K562 (cell line): ENCODE measurements at regions not wholly inside any gene's neighbourhood (a gene's known extent, or its start where the extent isn't known, plus 50 kb on each side); places are given as distances from the start of the nearest gene placed in this dataset.
"Not testable (repeated sequence)": the region's sequence is repeated elsewhere in the genome, so short reads cannot be mapped to it uniquely, and the experiment has no call there.

Experiments used
- ATAC-seq: fragments of 200-7000 bp; cut with Tn5 transposase; 3 replicates; pipeline ENCODE4 v1.9.1; 2020; ENCODE audit warnings: moderate library complexity
- BruUV-seq: library from RNA; stranded (reverse); fragments of 400-500 nt; replicated peaks from 2 replicates; lab custom pipeline; 2021; lab: Mats Ljungman, UMichigan
- CTCF ChIA-PET: fragments of 300-600 bp; formaldehyde crosslinking; extraction: SDS; loops from one replicate; lab custom pipeline; 2021; ENCODE audit warnings: low intra/inter-chr PET ratio; lab: Yijun Ruan, JAX
- POLR2A ChIA-PET: fragments of 300-600, 350-650 bp; sonication (Branson Sonifier 250); formaldehyde crosslinking; extraction: SDS; loops from one replicate; lab custom pipeline; 2021; ENCODE audit warnings: antibody characterized with exemption, inconsistent platforms; lab: Yijun Ruan, JAX
- DNase-seq, 4 experiments: peaks; one replicate each; pipeline versions ENCODE4 v3.0.0 to v3.0.0-alpha.2; 2011 to 2018; ENCODE audit warnings: low spot score in 3 of 4, mixed read lengths in 3 of 4; ENCODE audit errors: extremely low read depth in 1 of 4
- FAIRE-seq: peaks from 2 replicates; lab custom pipeline; 2011; peaks lifted over from hg19 to GRCh38; lab: Jason Lieb, UNC
- H2AFZ ChIP-seq: 2 replicates; pipeline ENCODE4 v1.6.0; 2011; ENCODE audit warnings: low read depth, low read length, control low read depth, inconsistent platforms
- H3K27ac ChIP-seq: fragments of 200-600 bp; 3 replicates; pipeline ENCODE4 v1.8.0; 2011; ENCODE audit warnings: low read depth, mild to moderate bottlenecking, control low read depth, inconsistent platforms, low read length, moderate library complexity, mixed read lengths; ENCODE audit errors: extremely low read depth
- H3K27me3 ChIP-seq, 2 experiments: fragments of 300-600 bp in 1 of 2; 2 replicates in 1 of 2; 3 replicates in 1 of 2; pipeline versions ENCODE4 v1.6.0 to v1.8.0; 2011; ENCODE audit warnings: inconsistent platforms in 2 of 2, low read length in 2 of 2, mild to moderate bottlenecking in 1 of 2, mixed read lengths in 1 of 2, moderate library complexity in 1 of 2; ENCODE audit not compliant: control insufficient read depth in 2 of 2, insufficient read depth in 2 of 2
- H3K36me3 ChIP-seq: fragments of 300-600 bp; 3 replicates; pipeline ENCODE4 v1.8.0; 2011; ENCODE audit warnings: mild to moderate bottlenecking, low read length, inconsistent platforms; ENCODE audit not compliant: control insufficient read depth, insufficient read depth
- H3K4me1 ChIP-seq, 2 experiments: fragments of 200-600 bp in 1 of 2; replicated peaks in 1 of 2; 2 replicates in 1 of 2; 3 replicates in 1 of 2; pipeline versions ENCODE4 v1.5.1 to v1.8.0; 2011; ENCODE audit warnings: inconsistent platforms in 2 of 2, low read length in 2 of 2, mild to moderate bottlenecking in 1 of 2, mixed read lengths in 1 of 2, moderate library complexity in 1 of 2; ENCODE audit not compliant: control insufficient read depth in 2 of 2, insufficient read depth in 2 of 2
- H3K4me2 ChIP-seq: 2 replicates; pipeline ENCODE4 v1.6.1; 2011; ENCODE audit warnings: low read length, control low read depth, inconsistent platforms, mixed read lengths; ENCODE audit not compliant: insufficient read depth
- H3K4me3 ChIP-seq: fragments of 200-600 bp; sonication (generic), shearing (Covaris generic); 2 replicates; pipeline ENCODE4 v1.5.1; 2016; ENCODE audit warnings: control low read depth, inconsistent platforms
- H3K79me2 ChIP-seq: fragments of 200-600 bp; 3 replicates; pipeline ENCODE4 v1.8.0; 2011; ENCODE audit warnings: low read length, inconsistent platforms; ENCODE audit not compliant: control insufficient read depth, insufficient read depth
- H3K9ac ChIP-seq, 2 experiments: 2 replicates each; pipeline versions ENCODE4 v1.6.0 to v1.6.1; 2011; ENCODE audit warnings: low read depth in 2 of 2, low read length in 2 of 2, control low read depth in 1 of 2, inconsistent platforms in 1 of 2, mild to moderate bottlenecking in 1 of 2, mixed read lengths in 1 of 2; ENCODE audit not compliant: insufficient read depth in 1 of 2
- H3K9me1 ChIP-seq: one replicate; pipeline ENCODE4 v1.6.0; 2011; ENCODE audit warnings: inconsistent platforms, mild to moderate bottlenecking, low read length, moderate library complexity; ENCODE audit not compliant: control insufficient read depth, insufficient read depth
- H3K9me3 ChIP-seq: replicated peaks from 2 replicates; pipeline ENCODE4 v1.5.1; 2011; ENCODE audit warnings: low read depth, low read length, inconsistent platforms; ENCODE audit not compliant: control insufficient read depth, insufficient read depth
- H4K20me1 ChIP-seq: replicated peaks from 2 replicates; pipeline ENCODE4 v1.6.1; 2011; ENCODE audit warnings: low read length, inconsistent platforms, mixed read lengths; ENCODE audit not compliant: control insufficient read depth, insufficient read depth
- HMGN3 ChIP-seq: IDR thresholded peaks from 2 replicates; pipeline ENCODE4 v1.6.1; 2011; ENCODE audit warnings: borderline replicate concordance, low read depth, mild to moderate bottlenecking, mixed read lengths, low read length; ENCODE audit not compliant: insufficient read length; ENCODE audit errors: extremely low read depth
- SNRNP70 ChIP-seq: fragments of 200-400 bp; formaldehyde crosslinking; optimal IDR thresholded peaks from 2 replicates; pipeline ENCODE3; 2017; ENCODE audit warnings: low read depth, low read length
- WGBS: fragments of 100-300 bp; shearing (Covaris generic); methylation state at CpG from one replicate; pipeline ENCODE4 v1.1.6; 2016; ENCODE audit warnings: low coverage, mixed read lengths; ENCODE audit not compliant: insufficient coverage; ENCODE audit errors: missing lambda C conversion rate; 5-methylcytosine and 5-hydroxymethylcytosine counted together
- in situ Hi-C: fragments of 300-500 bp; cut with MboI; formaldehyde crosslinking; loops from 4 replicates; pipeline ENCODE4 v1.15.0; 2018; ENCODE audit warnings: inconsistent platforms, mixed read lengths
- intact Hi-C: fragments of 100-400 bp; cut with micrococcal nuclease; formaldehyde crosslinking; loops from 2 replicates; pipeline ENCODE4 v1.14.2; 2022

DNA sequence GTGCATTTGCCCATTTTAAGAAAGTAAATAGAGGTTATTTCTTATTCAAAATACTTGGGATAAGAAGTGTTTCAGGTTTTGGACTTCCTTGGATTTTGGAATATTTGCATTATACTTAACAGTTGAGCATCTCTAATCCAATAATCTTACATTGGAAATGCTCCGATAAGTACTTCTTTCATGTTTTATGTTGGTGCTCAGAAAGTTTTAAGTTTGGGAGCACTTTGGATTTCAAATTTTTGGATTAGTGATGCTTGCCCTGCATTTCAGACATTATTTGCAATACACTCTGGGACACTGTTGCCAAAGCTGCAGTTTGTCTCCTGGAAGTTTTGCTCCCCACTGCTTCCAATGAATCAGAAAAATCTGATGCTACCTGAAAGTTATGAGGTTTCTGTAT, 691.9 kb upstream of the SLITRK6 start:
- no peaks in the 10 kb centered on the region for H3K9me3 ChIP-seq
- no peaks in the 10 kb centered on the region for H3K9me1 ChIP-seq
- no peak overlapping the region for H3K9ac ChIP-seq
- no peak for FAIRE-seq
- DNase-seq: no peak
- no TSS peak for BruUV-seq
- no peak overlapping the region for H3K4me3 ChIP-seq
- H4K20me1 ChIP-seq: no peaks in the 10 kb centered on the region
- no peak overlapping the region for H2AFZ ChIP-seq
- WGBS: 9% methylated on average over 1 of the region's 1 CpG
- H3K27ac ChIP-seq: no peak overlapping the region
- in situ Hi-C loops: no loop called here
- intact Hi-C loops: no loop called here
- no peaks in the 10 kb centered on the region for H3K79me2 ChIP-seq
- H3K36me3 ChIP-seq: no peaks in the 10 kb centered on the region
- CTCF ChIA-PET: no interaction called here
- POLR2A ChIA-PET: no interaction called here
- H3K4me2 ChIP-seq: no peak overlapping the region
- TF ChIP-seq SNRNP70 (no peak), HMGN3 (no peak)
- TF ChIP-seq, all 486 proteins: peak for 0
- H3K27me3 ChIP-seq: no peaks in the 10 kb centered on the region
- ATAC-seq: no peak
- H3K4me1 ChIP-seq: no peaks in the 10 kb centered on the region

DNA sequence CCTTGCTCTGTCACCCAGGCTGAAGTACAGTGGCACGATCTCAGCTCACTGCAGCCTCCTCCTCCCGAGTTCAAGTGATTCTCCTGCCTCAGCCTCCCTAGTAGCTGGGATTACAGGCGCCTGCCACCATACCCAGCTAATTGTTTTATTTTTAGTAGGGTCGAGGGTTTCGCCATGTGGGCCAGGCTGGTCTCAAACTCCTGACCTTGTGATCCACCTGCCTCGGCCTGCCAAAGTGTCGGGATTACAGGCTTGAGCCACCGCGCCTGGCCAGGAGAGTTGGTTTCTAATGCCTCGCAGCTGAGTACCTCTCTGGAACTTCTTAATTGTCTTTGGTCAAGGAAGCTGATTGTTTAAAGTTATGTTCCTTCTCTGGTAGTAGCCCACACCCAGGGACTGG, 702.7 kb upstream of the SLITRK6 start:
- H3K27me3 ChIP-seq, ATAC-seq, H3K4me1 ChIP-seq, FAIRE-seq, H3K36me3 ChIP-seq, H2AFZ ChIP-seq, H3K79me2 ChIP-seq, BruUV-seq, POLR2A ChIA-PET, H3K9ac ChIP-seq, H4K20me1 ChIP-seq, H3K27ac ChIP-seq, in situ Hi-C loops, H3K4me2 ChIP-seq, H3K9me1 ChIP-seq, CTCF ChIA-PET, H3K9me3 ChIP-seq, H3K4me3 ChIP-seq, DNase-seq, intact Hi-C loops: not testable (repeated sequence)
- 5% methylated on average over 7 of the region's 10 CpGs for WGBS
